ENCODE measurements at regions not wholly inside any gene's neighbourhood (a gene's known extent, or its start where the extent isn't known, plus 50 kb on each side); places are given as distances from the start of the nearest gene placed in this dataset.

DNA sequence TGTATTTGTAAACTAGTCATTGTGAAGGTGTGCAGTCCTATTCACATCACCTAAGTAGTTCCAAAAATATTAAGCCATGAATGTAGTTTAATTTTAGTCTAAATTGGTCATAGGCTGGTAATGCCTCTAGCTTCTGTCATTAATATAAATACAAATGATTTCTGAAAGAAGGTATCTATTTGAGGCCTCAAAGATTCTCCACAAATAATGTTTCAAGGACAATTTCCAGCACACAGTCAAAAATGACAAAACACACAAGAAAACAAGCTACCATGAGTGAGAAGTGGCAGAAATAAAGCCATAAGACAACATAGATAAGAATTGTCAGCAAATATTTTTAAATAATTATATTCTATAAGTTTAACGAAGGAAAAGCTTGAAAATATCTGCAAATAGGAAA, 66.7 kb upstream of the PDK4 start:
- DNase-seq: no peak

DNA sequence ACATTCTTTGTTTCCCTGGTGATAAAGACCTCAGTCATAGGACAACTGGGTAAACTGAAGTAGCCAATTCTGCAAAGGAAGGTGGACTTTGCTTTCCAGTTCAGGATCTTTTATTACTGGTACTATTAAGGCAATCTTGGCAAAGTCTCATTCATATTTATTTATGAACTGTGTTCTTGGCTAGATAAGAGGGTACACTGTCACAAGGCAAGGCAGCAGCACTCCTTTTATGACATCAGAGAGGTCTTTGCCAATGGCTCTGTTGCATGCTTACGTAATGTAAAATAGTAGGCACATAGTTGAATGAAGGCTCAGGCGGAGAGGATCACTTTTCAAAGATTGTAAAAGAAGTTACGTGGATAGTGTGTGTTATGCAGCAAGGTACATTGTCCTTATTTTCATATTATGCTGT, 63.7 kb upstream of the PDK4 start:
- no peak for DNase-seq

DNA sequence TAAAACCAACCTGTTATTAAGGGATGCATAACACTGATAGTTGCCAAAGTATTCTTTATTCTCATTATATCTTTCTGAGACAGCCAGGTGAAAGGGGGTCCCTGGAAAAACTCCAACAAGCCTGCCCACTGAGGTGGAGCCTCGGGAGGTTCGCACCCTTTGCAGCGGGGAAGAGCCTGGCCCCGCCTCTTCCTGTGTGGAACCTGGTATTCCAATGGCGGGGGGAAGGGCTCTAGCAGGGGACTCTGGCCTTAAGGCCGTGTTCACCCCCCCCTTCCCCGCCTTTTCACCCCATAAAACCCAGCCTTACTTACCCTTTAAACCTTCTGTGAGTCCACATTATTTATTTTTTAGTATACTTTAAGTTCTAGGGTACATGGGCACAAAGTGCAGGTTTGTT, 62.4 kb upstream of the PDK4 start:
- DNase-seq: no peak

DNA sequence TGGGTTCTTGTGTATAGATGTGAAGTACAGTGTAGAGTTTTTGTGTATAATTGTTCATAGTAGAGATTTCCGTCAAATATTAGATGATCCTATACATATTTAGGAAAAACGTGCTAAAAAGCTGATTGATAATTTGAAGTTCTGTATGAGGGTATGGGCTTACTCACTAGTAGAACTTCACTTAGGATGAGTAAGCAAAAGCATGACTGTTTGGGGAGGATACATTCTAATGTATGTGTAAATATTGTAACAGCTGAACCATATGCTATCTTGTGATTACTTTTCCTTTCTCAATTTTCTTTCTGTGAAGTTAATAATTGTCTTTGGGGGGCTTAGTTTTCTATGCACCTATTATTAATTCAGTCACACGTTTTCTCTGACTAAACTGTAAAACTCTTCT, 53.2 kb upstream of the PDK4 start:
- no peak for DNase-seq

DNA sequence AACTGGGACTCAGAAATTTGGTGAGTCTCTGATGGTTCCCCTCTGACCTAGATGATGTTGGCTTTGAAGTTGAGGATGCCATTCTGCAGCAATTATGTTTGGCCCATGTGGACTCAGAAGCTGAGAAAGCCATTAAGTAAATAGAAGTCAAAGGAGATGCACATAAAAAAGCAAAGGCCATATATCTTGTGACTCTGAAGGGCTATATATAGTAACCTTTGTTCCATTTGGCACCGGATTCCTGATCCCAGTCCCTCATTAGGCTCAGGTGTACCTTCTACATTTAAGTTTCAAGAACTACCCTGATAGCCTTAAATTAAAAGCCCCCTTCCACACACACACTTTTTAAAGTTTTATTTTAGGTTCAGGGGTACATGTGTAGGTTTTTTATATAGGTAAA, 50.0 kb upstream of the PDK4 start:
- no peak for DNase-seq

All from NCI-H187 (cell line).